IPS-NIHi7 (cell line): ENCODE measurements at regions not wholly inside any gene's neighbourhood (a gene's known extent, or its start where the extent isn't known, plus 50 kb on each side); places are given as distances from the start of the nearest gene placed in this dataset.

Experiments used
- DNase-seq: peaks from one replicate; pipeline ENCODE4 v3.0.0; 2012; ENCODE audit warnings: mixed read lengths; ENCODE audit errors: extremely low spot score

DNA sequence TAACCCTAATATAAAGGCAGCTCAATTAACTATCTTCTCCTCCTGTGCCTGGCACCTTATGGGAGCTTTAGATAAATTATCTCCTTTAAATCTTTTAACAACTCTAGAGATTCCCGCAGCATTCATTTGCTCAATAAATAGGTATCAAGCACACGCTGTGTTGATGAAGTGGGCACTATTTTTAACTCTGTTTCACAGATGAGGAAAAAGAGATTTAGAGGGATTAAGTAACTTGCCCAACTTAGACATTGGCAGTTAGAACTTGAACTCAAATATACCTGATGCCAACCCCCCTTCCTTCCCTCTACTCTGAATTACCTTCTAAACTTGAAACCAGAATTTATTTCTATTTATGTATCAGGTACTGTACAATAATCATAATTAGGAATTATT, 112.4 kb downstream of the SH3TC2 start:
- no peak for DNase-seq

DNA sequence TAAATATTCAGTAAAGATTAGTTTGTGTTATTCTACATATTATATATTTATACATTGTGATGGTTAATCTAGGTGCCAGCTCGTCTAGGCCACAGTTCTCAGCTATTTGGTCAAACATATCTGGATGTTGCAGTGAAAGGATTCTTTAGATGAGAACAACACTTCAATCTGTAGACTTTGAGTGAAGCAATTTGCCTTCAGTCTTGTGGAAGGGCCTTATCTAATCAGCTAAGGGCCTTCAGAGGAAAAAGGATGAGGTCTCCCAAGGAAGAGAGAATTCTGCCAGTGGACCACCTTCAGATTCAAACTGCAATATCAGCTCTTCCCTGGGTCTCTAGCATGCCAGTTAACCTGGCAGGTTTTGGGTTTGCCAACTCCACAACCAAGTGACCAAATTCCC, 112.0 kb downstream of the SH3TC2 start:
- DNase-seq, result no peak

DNA sequence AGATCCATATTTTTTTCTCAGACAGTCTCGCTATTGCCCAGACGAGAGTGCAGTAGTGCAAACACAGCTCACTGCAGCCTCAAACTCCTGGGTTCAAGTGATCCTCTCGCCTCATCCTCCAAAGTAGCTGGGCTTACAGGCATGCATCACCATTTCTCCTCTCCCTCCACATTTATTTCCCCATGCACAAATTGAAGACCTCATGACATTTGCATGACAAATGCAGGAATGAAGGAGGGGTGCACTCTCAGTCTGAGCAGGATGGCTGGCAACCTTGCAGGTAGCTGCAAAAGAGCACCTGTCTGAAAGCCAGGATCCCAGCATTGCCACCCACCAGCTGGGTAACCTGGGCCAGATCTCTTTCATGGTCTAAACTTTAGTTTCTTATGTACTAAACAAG, 111.2 kb downstream of the SH3TC2 start:
- DNase-seq, result peak; percentile 30

DNA sequence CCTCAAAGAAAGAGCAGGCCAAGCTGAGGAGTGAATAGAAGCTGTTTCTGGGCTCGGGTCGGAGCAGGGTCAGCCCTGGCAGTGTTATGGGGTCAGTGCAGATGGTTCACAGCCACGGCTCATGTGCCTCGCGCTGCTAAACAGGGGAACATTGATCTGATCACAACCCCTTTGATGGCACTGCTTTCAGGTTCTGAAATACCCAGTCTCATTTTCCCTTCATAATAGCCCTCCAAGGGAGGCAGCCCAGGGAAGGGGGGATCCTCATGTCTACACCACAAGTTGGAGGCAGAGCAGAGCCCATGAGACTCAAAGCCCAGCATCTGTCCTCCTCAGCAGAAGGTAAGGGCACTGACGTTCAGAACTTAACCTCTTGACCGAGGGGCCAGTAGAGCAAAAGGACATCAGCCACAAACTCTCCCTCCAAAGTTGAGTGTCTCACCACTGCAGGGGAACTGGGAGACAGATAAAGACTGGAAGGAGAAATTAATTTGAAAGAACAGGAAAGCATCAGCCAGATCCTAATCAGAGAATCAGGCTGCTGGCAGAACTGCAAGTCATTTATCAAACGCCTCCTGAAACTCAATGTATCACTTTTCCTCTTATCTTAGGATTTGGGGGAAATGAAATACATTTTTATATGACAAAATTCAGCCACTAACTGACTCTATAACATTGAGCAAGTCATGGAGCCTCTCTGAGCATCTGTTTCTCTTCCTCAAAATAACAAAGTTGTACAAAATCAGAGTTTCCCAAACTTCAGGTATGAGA, 110.6 kb downstream of the SH3TC2 start:
- DNase-seq, result no peak

DNA sequence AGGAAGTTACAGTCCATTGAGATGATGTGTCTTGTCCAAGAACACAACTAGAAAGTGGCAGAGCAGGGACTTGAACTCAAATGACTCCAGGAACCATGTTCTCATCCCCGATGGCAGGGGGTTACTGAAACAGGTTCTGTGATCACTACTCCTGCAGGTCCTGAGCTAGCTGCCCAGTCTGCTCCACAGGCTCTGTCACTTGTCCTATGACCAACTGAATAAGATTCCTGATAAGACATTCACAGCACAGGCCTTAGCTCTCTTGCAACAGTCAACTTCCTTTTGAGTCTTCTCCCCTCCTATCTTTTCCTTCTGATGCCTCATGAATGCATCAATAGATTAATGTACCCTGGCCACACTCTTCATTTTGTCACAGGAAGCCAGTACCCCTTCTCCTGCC, 109.2 kb downstream of the SH3TC2 start:
- no peak for DNase-seq
